ENCODE measurements at regions not wholly inside any gene's neighbourhood (a gene's known extent, or its start where the extent isn't known, plus 50 kb on each side); places are given as distances from the start of the nearest gene placed in this dataset.
"Not testable (repeated sequence)": the region's sequence is repeated elsewhere in the genome, so short reads cannot be mapped to it uniquely, and the experiment has no call there.

- no peak for DNase-seq
These were observed 148.9 kb upstream of the TNP1 start for GRCh38 chr2:217008794-217009193.

GRCh38 chr2:217006217-217006616 lies 146.4 kb upstream of the TNP1 start:
- DNase-seq, result no peak

GRCh38 chr2:217004656-217005055 lies 144.8 kb upstream of the TNP1 start:
- DNase-seq, result no peak

- DNase-seq, result no peak
These were observed 141.9 kb upstream of the TNP1 start for GRCh38 chr2:217001740-217002139.

- DNase-seq, result no peak
These were observed 140.5 kb upstream of the TNP1 start for GRCh38 chr2:217000406-217000805.

- DNase-seq, result no peak
These were observed 136.5 kb upstream of the TNP1 start for GRCh38 chr2:216996279-216996845.

- DNase-seq, result no peak
These were observed 134.5 kb upstream of the TNP1 start for GRCh38 chr2:216994353-216994854.

- no peak for DNase-seq
These were observed 132.3 kb upstream of the TNP1 start for GRCh38 chr2:216992056-216992675.

GRCh38 chr2:216991563-216991962 lies 131.7 kb upstream of the TNP1 start:
- DNase-seq, result no peak

GRCh38 chr2:216989340-216990129 lies 129.7 kb upstream of the TNP1 start:
- DNase-seq, result no peak

- no peak for DNase-seq
These were observed 127.5 kb upstream of the TNP1 start for GRCh38 chr2:216987252-216987821.

GRCh38 chr2:216985658-216986141 lies 125.8 kb upstream of the TNP1 start:
- DNase-seq, result no peak

GRCh38 chr2:216984937-216985336 lies 125.1 kb upstream of the TNP1 start:
- no peak for DNase-seq

- not testable (repeated sequence) for DNase-seq
These were observed 122.1 kb upstream of the TNP1 start for GRCh38 chr2:216981951-216982350.

GRCh38 chr2:216980510-216980909 lies 120.6 kb upstream of the TNP1 start:
- not testable (repeated sequence) for DNase-seq

GRCh38 chr2:216974321-216975302 lies 114.7 kb upstream of the TNP1 start:
- no peak for DNase-seq

GRCh38 chr2:216971593-216971992 lies 111.7 kb upstream of the TNP1 start:
- DNase-seq, result no peak

- DNase-seq, result no peak
These were observed 110.6 kb upstream of the TNP1 start for GRCh38 chr2:216970359-216970915.

- no peak for DNase-seq
These were observed 108.0 kb upstream of the TNP1 start for GRCh38 chr2:216967889-216968288.

GRCh38 chr2:216960671-216961268 lies 100.9 kb upstream of the TNP1 start:
- no peak for DNase-seq

- DNase-seq, result no peak
These were observed 99.6 kb upstream of the TNP1 start for GRCh38 chr2:216959433-216959832.
